T-helper 2 cell (primary cell): ENCODE measurements at regions not wholly inside any gene's neighbourhood (a gene's known extent, or its start where the extent isn't known, plus 50 kb on each side); places are given as distances from the start of the nearest gene placed in this dataset.

ENCODE experiments used
- DNase-seq, 5 experiments: peaks; one replicate each; pipeline versions ENCODE4 v3.0.0 to v3.0.0-alpha.2; 2012 to 2022

DNA sequence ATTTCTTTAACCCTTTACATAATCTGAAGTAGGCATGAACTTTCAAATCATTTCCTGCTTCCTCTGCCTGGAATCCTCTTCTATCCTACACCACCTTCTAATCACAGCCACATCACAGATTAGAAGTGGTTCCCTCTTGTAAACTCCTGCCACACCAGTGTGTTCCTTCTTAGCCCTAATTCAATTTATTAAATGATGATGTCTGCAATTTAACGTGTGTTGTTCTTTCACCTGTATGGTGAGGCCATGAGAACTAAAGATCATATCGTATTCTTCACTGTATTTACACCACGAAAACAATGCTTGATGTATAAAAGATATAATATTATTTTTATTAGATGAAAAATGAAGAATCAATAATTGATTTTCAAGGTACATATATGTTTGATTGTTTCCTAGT, 494.3 kb downstream of the EPHA4 start:
- DNase-seq = no peak

DNA sequence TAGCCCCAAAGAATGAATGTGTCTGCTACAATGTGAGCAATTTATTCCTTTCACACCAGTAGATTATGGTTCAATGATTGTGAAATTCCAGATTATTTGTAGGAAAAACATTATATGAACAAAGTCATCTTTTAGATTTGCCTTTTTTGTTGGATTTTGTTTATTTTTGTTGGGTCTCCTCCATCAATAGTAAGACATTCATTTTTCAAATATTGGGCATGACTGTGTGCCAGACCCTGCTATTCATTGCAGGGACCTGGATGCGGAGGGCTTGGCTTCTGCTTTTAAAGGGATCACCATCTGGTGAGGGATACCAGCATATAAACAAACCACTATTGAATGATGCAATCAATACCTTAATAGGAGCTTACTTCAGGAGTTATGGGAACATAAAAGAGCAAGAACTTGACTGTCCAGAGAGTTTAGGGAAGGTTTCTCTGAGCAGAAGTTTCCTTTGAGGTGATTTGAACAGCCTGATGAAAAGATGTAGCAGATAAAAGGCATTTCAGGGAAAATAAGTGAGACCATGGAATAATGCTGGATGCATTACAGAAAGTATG, 486.7 kb downstream of the EPHA4 start:
- DNase-seq = no peak

GRCh38 chr2:221085936-221086335, 486.2 kb downstream of the EPHA4 start:
- DNase-seq = no peak

GRCh38 chr2:221087779-221088178, 484.3 kb downstream of the EPHA4 start:
- no peak for DNase-seq

- no peak for DNase-seq
These were observed 483.6 kb downstream of the EPHA4 start for GRCh38 chr2:221088506-221088905.

DNA sequence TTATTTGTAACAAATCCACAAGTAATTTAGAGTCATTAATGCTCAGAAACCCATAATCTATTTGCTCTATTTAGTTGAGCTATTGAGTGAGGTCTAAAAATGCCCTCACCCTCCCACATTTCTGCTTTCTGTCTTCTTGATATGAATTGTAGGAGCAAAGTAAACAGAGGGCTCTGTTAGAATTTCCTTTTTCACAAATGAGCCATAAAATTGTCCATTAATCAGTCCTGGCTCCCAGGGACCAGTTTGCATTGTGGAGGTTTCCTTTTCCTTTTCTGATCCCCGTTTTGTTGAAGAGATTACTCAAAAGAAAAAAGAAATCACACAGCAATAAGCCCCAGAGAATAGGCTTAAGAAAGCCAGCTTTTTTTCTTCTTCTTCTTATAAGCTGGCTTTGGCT, 476.7 kb downstream of the EPHA4 start:
- no peak for DNase-seq

DNA sequence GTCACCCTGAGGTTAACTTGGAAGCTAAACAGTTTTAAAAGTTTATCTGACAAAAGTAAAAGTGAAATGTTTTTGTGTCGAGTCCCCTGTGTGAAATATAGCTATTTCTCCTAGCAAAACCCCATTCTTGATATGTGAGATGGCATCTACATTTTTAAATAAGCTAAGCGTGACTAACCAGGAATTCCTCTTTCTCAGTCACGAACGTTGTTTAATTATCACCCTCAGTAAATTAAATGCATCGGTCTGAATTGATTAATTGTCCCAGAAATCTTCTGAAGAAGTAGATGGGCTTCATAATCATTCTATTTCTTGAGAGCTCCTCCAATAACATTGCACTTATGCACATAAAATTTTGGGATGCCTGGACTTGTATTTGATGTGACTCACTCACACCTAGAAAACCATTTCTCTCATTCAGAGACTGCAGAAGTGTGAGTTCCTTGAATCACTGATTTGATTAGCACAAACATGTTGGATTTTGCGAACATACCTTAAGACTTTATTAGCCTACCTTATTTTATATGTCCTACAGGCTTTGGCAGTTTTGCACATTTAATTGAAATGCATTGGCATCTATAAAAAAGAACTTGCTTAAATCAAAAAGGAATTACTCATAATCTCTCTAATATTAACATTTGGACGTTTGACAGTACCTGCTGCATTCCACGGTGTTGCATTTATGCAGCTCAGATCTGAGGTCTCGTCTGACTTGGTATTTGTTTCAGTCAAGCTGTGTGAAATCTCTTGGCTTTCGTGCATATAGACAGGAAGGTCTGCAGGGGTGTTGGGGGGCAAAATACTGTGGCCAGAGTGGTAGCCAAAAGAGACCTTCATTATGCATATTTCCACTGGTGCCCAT, 475.2 kb downstream of the EPHA4 start:
- DNase-seq = no peak

- no peak for DNase-seq
These were observed 474.6 kb downstream of the EPHA4 start for GRCh38 chr2:221097568-221097915.

DNA sequence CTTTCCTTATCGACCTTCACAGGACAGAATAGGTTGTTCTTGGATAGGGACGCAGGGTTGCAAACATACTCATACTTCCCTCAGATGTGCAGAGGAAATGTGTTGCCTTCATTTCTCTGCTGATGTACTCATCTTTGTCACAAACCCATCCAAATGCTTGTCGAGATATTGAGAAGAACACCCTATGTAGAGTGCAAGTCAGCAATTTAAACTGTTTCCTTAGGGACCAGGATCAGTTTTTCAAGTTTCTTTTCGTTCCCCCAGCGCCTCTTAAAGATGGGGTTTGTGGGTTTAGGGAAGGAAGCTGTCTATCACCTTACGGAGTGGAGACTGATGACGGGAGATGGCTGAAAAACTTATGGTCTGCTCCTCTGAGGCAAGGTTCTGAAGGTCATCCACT, 474.2 kb downstream of the EPHA4 start:
- no peak for DNase-seq

- DNase-seq = no peak
These were observed 471.5 kb downstream of the EPHA4 start for GRCh38 chr2:221100467-221101089.

- DNase-seq = peak in 1 of 5 experiments; percentile 34
These were observed 469.0 kb downstream of the EPHA4 start for GRCh38 chr2:221102896-221103688.

GRCh38 chr2:221103930-221104329, 468.2 kb downstream of the EPHA4 start:
- no peak for DNase-seq

DNA sequence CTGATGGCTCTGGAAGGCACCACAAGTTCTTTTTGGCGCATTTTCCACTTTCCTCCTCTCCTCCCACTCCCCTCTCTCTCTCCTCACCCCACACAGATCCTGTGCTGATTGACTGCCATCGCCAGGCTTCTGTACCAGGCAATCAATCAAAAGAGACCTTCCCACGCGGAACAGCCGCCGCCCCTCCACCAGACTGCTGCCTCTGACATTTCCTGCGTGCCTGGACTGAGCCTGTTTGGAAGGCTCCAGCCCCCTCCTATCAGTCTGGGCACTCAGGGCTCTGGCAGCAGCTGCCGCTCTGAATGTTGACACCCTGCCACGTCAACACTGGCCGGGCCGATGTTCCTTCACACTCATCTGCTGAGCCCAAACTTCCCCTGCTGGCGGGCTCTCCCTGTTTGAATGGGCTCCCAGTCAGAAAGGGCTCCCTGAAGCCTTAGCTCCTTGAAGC, 467.7 kb downstream of the EPHA4 start:
- DNase-seq = no peak

- no peak for DNase-seq
These were observed 465.9 kb downstream of the EPHA4 start for GRCh38 chr2:221106241-221106640.

GRCh38 chr2:221107424-221107823, 464.7 kb downstream of the EPHA4 start:
- no peak for DNase-seq

- no peak for DNase-seq
These were observed 462.6 kb downstream of the EPHA4 start for GRCh38 chr2:221109552-221109951.

- DNase-seq = no peak
These were observed 460.4 kb downstream of the EPHA4 start for GRCh38 chr2:221111739-221112138.

DNA sequence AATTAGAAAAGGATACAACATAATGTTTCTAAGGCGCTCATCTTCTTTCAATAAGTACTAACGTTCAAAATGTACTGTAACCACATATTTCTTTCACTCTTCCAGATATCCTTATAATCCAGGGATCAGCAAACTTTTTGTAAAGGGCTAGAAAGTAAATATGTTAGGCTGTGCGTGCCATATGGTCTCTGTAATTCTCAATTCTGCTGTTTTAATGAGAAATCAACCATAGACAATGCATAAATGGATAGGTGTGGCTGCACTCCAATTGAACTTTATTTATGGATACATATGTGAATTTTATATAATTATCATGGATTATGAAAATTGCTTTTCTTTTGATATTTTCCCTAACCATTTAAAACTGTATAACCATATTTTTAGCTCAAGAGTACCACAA, 459.4 kb downstream of the EPHA4 start:
- no peak for DNase-seq

- DNase-seq = no peak
These were observed 456.2 kb downstream of the EPHA4 start for GRCh38 chr2:221115944-221116343.

- no peak for DNase-seq
These were observed 451.5 kb downstream of the EPHA4 start for GRCh38 chr2:221120643-221121042.

DNA sequence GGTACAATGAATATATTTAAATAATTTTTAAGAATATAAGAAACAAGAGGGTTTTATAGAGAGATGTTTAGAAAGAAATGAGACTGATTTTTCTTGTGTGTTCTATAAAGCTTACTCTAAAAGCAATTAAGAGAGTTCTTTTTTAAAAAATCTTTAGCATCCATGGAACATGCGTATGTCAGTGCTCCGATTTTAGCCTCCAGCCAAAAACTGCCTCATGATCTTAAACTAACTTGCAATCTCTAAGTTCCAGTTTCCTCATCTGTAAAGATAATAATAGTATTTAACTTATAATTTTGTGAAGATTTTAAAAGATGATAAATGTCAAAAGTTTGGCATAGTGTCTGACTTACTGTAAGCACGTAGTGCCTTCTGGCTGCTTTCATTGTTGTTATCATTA, 448.7 kb downstream of the EPHA4 start:
- DNase-seq = no peak

DNA sequence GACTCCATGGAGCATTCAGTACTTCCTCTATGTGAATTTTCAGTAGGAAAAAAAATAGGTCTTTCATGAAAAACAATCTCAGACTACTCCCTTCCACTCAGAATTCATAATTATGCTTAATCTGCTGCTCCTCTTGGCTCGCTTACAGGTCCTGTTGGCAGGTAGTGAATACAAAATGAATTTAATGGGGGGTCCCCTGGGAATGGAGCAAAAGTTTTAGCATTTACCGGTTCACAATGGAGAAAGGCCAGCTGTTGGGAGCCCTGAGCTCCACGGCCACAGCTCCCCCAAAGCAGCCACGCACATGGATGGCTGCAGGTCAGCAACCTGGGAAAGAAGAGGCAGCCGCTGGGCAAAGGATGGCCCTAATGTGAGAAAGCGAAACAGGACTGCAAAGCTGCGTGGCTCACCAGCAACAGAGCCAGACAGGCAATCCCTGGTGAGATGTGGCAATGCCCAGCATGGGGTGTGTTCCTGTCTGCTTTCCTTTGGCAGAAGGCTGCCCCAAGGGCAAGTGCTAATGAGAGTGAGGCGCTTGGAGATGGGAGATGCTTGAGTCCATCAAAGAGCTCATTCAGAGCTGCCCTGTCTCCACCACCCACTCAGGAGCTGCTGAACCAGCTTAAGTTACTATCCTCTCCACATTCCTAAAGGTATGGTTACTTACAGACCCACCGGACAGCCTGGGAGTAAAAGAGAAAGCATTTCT, 447.4 kb downstream of the EPHA4 start:
- no peak for DNase-seq

GRCh38 chr2:221125691-221126090, 446.4 kb downstream of the EPHA4 start:
- no peak for DNase-seq
